HG02973 (cell line): ENCODE measurements at regions not wholly inside any gene's neighbourhood (a gene's known extent, or its start where the extent isn't known, plus 50 kb on each side); places are given as distances from the start of the nearest gene placed in this dataset.

Source experiments
- ATAC-seq: cut with Tn5 transposase; IDR thresholded peaks from one replicate; pipeline ENCODE4 v1.9.1; 2021; ENCODE audit warnings: moderate library complexity; ENCODE audit not compliant: unreplicated experiment

GRCh38 chr3:170784406-170784805 is 85.6 kb downstream of the RPL22L1 start:
- ATAC-seq, result no peak

- no peak for ATAC-seq
These were observed 89.0 kb downstream of the RPL22L1 start for GRCh38 chr3:170780955-170781354.

DNA sequence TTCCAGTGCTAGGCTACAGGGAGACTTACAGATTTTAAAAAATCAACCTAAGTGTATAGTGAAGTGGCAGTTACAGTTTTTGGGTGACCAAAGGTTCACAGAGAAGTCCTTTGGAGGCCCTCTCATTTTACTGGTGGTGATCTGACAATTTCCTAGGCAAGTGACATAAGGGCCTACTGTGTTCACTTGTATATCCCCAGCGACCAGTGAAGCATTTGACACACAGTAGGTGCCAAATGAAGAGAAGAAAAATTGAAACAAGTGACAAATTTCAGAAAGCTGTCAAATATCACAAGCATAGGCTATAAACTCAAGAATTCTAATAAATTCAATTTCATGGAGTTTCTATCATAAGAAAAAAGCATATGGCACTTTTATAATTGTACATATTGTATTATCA is 89.5 kb downstream of the RPL22L1 start:
- no peak for ATAC-seq

DNA sequence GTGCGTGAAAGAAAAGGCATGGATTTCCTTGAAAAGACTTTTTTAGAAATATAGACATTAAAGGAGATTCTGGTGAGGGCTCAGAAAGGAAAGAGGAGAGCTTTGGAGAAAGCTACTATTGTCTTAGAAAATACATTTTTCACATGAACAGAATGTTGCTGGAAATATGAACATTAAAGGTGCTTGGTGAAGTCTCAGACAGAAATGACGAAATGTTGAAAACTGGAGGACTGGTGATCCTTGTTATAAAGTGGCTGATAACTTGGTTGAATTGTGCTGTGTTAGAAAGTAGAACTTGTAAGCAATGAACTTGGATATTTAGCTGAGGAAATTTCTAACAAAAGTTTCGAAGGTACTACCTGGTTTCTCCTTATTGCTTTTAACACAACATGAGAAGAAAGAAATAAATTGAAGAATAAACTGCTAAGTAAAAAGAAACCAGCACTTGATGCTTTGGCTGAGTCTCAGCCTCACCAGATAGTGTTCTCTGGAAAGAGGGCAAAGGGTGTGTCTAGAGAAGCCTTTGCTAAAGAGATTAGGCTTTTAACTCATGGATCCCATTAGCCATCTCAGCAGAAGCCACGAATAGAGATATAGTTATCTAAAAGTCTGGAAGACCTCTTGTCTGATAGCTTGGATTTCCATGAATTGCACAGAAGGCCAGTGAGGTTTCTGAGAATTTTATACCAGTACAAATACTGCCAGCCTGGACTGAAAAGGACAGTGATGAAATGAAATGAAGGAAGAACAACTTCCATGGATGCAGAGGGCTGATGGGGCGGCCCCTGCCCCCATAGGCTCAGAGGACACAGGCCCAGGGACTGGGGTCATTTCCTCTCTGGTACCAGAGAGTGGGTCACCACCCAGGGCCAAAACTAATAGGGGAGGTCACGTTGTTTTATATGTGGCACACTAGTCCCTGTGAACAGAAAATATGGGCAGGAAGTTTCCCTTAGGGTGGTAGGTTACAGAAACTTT is 91.5 kb downstream of the RPL22L1 start:
- no peak for ATAC-seq

DNA sequence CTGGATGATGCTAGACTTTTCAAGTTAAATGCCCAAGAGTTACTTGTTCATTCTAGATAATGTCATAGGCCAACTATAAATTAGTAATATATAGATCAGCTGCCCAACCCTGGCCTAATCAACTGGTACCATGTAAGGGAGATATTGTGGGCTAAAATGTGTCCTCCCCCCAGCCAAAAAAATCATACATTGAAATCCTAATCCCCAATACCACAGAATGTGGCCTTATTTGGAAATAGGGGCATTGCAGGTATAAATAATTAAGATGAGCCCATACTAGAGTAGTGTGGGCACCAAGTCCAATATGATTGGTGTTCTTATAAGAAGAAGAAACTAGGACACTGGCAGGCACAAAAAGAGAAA is 92.5 kb downstream of the RPL22L1 start:
- ATAC-seq, result no peak

- no peak for ATAC-seq
These were observed 93.0 kb downstream of the RPL22L1 start for GRCh38 chr3:170776887-170777563.

GRCh38 chr3:170773682-170774425 is 96.1 kb downstream of the RPL22L1 start:
- ATAC-seq, result no peak

DNA sequence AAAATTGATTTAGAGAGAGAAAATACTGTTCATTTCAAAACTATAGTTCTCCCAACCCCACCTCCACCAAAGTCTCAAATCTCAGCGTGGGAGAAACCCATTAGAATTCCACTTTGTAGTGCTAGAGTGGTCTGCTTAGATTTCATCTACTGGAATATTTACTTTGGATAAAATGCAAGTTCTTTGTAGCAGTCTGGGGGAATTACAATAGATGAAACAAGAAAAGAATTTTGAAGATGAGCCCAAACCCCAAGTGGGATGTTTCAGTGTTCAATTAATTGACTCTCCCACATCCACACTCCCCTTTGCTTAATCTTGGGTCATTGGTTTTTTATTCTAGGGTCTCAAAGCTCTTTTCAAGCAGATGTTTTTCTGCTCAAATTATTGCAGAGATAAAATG is 97.8 kb downstream of the RPL22L1 start:
- ATAC-seq, result no peak

GRCh38 chr3:170768334-170768801 is 101.6 kb downstream of the RPL22L1 start:
- ATAC-seq, result no peak

- ATAC-seq, result no peak
These were observed 102.4 kb downstream of the RPL22L1 start for GRCh38 chr3:170767576-170767941.

- no peak for ATAC-seq
These were observed 103.0 kb downstream of the RPL22L1 start for GRCh38 chr3:170766823-170767575.

DNA sequence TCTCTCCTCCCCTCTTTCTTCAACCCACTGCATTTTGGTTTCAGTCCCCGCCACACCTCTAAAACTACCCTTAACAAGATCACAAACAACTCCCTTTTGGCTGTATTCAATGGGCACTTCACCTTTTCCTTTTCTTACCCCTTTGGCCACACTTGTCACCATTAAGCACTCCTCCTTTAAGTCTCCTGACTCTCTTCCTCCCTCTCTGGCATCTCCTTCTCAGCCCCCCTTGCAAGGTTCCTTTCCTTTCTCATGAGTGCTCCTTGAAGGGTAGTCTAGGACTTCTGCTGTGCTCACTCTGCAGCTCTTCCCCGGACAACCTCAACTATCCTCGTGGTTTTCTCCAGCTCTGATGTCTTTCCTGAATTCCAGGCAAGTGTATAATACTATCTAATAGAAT is 103.7 kb downstream of the RPL22L1 start:
- no peak for ATAC-seq

- ATAC-seq, result no peak
These were observed 104.4 kb downstream of the RPL22L1 start for GRCh38 chr3:170765419-170766078.

DNA sequence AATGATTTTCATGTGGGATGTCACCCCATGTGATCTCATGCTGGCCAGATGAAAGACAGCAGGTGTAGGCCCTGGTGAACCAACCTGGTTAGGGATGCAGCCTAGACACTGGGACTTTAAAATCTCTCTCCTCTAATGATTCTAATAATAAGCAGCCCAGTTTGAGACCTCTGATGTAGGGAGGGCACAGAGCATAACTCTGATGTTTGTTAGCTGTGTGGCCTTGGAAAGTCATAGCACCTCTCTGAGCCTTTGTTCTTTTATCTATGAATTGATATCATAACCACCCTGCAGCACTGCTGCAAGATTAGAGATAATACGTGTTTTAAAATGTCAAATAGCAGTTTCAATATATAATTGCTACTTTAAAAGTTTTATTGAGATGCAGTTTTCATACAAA is 106.0 kb downstream of the RPL22L1 start:
- ATAC-seq, result no peak

DNA sequence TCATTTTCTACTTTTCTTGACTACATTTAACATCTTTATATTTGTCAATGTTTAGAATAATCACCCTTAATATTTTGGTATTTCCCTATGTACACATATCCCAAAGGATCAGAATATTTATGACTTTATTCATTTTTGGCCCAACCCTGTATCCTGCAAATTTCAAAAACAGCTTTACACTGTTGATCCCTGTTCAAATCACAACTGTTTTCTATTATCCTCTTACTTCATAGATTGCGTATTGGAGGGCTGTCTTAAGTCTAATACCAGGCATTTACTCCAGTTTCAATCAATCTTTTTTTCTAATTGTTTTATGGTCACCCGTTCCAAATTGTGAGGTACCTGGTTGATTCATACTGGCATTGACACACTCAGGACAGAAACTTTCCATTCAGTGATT is 107.9 kb downstream of the RPL22L1 start:
- ATAC-seq, result no peak

- ATAC-seq, result no peak
These were observed 108.9 kb downstream of the RPL22L1 start for GRCh38 chr3:170761103-170761502.

- no peak for ATAC-seq
These were observed 109.8 kb downstream of the RPL22L1 start for GRCh38 chr3:170760174-170760526.

DNA sequence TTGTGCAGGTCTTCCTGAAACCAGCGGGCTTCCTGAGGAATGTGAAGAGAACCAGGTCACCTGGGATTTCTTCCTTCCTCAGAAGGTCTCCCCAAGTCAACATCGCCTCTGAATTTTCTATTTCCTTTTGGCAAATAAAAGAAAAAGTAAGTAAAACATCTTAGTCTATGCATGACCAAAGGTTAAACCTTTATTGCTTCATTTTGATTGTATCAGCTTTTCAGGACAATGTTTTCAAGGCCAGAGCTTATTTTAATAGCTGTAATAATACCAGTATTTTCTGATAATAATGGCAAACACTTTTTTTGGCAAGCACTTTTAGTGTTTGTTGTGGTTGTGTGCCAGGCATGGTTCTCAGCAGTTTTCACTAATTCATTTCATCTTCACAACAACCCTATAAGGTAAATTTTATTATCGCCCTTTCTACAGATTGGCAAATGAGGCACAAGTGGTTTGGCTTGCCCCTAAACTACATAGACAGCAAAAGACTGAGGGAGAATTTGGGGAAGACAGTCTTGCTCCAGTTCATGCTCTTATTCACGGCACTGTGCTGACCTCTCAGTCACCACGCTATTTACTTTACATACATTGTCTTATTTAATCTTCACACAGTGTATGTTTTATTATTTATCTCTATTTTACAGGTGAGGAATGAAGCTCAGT is 110.4 kb downstream of the RPL22L1 start:
- no peak for ATAC-seq

GRCh38 chr3:170757038-170757437 is 113.0 kb downstream of the RPL22L1 start:
- ATAC-seq, result no peak

DNA sequence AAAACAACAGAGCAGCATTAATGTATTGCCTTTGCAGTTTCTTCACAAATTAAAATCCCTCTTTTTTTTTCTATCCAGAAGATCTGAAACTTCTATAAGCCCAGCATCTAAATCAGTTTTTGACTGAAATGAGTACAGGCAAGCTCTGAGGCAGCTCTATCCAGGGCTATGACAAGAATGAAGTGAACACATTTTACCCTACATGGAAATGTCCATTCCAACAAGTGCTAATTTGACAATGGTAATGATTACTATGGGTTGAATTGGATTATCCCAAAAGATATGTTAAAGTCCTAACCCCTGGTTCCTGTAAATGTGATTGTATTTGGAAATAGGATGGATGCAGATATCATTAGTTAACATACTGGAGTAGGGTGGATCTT is 115.7 kb downstream of the RPL22L1 start:
- no peak for ATAC-seq
